ENCODE measurements at regions not wholly inside any gene's neighbourhood (a gene's known extent, or its start where the extent isn't known, plus 50 kb on each side); places are given as distances from the start of the nearest gene placed in this dataset.

DNA sequence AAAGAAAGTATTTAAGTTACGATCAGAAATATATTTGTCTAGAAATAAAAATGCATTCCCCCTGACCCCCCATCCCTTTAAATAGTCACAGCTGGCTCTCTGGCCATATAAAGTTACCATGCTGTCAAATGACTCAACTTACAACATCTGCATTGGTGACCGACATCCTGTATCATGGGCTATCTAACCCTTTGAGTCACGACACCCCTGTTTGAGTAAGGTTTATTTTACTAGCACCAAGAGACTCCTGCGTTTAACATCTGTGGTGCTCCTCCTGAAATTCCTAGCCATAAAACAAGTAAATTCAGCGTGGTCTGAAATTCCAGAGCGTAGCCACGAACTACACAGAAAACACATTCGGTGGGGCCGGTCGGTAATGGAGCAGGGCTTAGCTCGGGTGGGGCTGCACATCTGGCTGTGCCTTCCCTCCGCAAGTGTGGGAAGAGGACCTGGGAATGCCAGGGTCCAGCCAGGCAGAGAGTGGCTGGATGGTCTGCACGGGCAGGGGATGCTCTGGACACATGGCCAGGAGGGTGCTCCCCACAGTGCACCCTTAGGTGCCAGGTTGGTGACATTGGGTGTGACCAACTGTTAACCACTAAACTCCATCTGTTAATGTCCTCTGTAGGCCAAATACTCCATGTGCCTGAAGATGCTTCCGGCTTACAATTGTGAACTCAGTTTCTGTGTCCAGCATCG lies 53.0 kb upstream of the CLDN14 start:
- TF ChIP-seq, protein P1, sequence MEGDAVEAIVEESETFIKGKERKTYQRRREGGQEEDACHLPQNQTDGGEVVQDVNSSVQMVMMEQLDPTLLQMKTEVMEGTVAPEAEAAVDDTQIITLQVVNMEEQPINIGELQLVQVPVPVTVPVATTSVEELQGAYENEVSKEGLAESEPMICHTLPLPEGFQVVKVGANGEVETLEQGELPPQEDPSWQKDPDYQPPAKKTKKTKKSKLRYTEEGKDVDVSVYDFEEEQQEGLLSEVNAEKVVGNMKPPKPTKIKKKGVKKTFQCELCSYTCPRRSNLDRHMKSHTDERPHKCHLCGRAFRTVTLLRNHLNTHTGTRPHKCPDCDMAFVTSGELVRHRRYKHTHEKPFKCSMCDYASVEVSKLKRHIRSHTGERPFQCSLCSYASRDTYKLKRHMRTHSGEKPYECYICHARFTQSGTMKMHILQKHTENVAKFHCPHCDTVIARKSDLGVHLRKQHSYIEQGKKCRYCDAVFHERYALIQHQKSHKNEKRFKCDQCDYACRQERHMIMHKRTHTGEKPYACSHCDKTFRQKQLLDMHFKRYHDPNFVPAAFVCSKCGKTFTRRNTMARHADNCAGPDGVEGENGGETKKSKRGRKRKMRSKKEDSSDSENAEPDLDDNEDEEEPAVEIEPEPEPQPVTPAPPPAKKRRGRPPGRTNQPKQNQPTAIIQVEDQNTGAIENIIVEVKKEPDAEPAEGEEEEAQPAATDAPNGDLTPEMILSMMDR (IDR thresholded peaks at IDR 0.05; ENCODE audit: low read length, missing control alignments): no peak
- no peak for DNase-seq (ENCODE audit: low read depth)
- no peak overlapping the region for H3K4me3 ChIP-seq (replicated peaks; ENCODE audit: low read depth, low read length)

DNA sequence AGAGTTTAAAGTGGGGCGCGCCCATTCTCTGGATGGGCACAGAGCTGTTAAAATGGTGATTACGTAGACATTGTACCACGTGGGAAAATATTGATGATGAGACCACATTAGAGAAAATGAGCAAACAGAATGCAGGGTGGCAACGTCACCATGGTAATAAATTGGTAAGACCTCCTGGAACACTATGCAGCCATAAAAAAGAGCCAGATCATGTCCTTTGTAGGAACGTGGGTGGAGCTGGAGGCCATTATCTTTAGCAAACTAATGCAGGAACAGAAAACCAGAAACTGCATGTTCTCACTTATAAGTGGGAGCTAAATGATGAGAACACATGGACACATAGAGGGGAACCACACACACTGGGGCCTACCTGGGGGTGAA lies 53.5 kb upstream of the CLDN14 start:
- TF ChIP-seq, protein P1 (IDR thresholded peaks at IDR 0.05; ENCODE audit: low read length, missing control alignments): no peak
- H3K4me3 ChIP-seq (replicated peaks; ENCODE audit: low read depth, low read length): no peak overlapping the region
- DNase-seq (ENCODE audit: low read depth): no peak

DNA sequence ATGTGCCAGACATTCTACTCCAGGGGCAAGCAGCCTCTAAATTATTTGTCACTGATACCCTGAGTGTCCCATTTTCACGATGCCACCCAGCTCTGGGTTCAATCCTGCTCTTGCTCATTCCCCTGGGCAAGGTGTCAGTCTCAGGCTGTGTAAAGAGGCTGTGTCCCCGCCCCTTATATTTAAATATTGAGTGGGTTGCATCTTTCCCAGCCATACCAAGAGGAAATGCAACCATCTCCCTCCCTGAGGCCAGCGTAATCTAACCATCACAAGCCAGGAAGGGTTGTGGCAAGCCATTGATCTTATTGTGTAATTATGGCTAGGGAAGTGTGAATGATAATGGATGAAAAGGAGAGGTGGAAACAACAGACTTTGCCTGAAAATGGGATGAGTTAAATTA lies 54.7 kb upstream of the CLDN14 start:
- H3K4me3 ChIP-seq (replicated peaks; ENCODE audit: low read depth, low read length): no peak overlapping the region
- TF ChIP-seq, protein P1 (IDR thresholded peaks at IDR 0.05; ENCODE audit: low read length, missing control alignments): no peak
- DNase-seq (ENCODE audit: low read depth): no peak

DNA sequence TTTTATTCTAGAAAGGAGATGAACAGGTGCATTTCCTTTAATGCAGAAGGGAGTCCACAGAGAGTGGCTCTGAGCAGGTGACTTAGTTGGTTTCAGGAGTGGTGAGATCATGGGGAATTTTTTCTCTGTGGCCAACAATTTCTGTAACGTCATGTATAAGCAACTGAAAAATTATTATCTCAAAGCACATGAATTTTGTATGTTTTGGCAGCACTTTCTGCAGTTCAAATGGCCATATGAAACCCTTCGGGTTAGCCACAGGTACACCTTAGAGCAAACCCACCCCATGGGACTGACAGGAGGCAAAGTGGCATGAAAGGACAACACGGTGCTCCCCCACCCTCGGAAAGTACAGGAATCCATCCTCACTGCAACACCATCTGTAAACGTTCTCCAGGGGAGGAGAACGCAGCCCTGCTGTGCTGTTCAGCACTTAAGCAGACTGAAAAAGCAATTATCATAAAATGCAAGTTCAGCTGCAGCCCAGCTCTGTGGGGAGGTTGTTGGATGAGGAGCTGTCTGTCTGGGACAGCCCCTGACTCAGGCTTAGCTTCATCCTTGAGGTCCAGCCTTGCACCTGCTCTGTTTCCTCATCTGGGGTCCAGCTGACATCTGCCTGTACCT lies 55.8 kb upstream of the CLDN14 start:
- DNase-seq (ENCODE audit: low read depth): no peak
- TF ChIP-seq, protein P1 (IDR thresholded peaks at IDR 0.05; ENCODE audit: low read length, missing control alignments): no peak
- H3K4me3 ChIP-seq (replicated peaks; ENCODE audit: low read depth, low read length): no peak overlapping the region

DNA sequence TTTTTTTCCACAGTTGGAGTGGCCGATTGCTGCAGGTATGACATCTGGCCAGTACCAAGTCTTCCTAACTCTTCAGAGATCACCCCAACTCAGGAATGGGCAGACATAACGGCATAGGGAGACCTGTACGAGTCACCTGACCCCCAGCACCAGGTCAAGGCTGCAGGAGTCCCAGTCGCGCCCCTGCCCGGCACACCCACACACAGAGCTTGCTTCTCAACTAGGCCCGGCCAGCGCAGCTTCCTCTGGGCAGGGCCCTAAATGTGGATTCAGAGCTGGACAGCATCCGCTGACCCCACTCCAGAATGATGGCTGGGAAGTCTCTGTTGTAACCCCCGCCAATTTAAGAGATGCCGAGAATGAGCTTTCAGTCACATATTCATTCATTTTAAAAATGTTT lies 58.8 kb upstream of the CLDN14 start:
- no peak for DNase-seq (ENCODE audit: low read depth)
- H3K4me3 ChIP-seq (replicated peaks; ENCODE audit: low read depth, low read length): no peak overlapping the region
- TF ChIP-seq, protein P1 (IDR thresholded peaks at IDR 0.05; ENCODE audit: low read length, missing control alignments): no peak

DNA sequence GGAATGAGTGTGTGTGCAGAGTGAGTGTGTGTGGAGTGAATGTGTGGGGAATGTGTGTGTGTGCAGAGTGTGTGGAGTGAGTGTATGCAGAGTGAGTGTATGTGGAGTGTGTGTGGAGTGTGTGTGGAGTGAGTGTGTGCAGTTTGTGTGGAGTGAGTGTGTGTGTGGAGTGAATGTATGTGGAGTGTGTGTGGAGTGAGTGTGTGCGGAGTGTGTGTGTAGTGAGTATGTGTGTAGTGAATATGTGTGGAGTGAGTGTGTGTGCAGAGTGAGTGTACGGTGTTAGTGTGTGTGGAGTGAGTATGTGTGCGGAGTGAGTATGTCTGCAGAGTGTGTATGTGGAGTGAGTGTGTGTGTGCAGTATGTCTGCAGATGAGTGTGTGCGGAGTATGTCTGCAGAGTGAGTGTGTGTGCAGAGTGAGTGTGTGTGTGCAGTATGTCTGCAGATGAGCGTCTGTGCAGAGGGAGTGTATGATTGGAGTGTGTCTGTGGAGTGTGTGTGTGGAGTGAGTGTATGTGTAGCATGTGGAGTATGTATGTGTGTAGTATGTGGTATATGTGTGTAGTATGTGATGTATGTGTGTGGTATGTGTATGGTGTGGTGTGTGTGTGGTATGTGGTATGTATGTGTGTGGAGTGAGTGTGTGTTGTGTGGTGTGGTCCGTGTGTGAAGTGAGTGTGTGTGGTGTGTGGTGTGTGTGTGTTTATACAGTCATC lies 59.7 kb upstream of the CLDN14 start:
- no peak overlapping the region for H3K4me3 ChIP-seq (replicated peaks; ENCODE audit: low read depth, low read length)
- DNase-seq (ENCODE audit: low read depth): no peak
- TF ChIP-seq, protein P1 (IDR thresholded peaks at IDR 0.05; ENCODE audit: low read length, missing control alignments): no peak

Measured in fibroblast of pulmonary artery (primary cell).